Naive B cell (primary cell): ENCODE measurements at regions not wholly inside any gene's neighbourhood (a gene's known extent, or its start where the extent isn't known, plus 50 kb on each side); places are given as distances from the start of the nearest gene placed in this dataset.

Experiments
- ATAC-seq, 2 donors: fragments of 150-1000 bp; cut with Tn5 transposase; 2 replicates each; pipeline ENCODE4 v1.10.0; 2021; ENCODE audit warnings: low read depth in 2 of 2, mild to moderate bottlenecking in 2 of 2, moderate library complexity in 2 of 2
- DNase-seq: peaks from one replicate; pipeline ENCODE4 v3.0.0; 2022
- H3K27ac Mint-ChIP-seq, 6 donors: one replicate each; pipeline ENCODE4 v1.8.0; 2020 to 2022; ENCODE audit warnings: mild to moderate bottlenecking in 6 of 6, mixed read lengths in 6 of 6, moderate library complexity in 5 of 6, inconsistent platforms in 2 of 6
- H3K27me3 Mint-ChIP-seq, 3 donors: one replicate each; pipeline ENCODE4 v1.8.0; 2021 to 2022; ENCODE audit warnings: mixed read lengths in 3 of 3, mild to moderate bottlenecking in 1 of 3
- H3K36me3 Mint-ChIP-seq, 2 donors: one replicate each; pipeline ENCODE4 v1.8.0; 2020 to 2022; ENCODE audit warnings: mixed read lengths in 2 of 2, inconsistent platforms in 1 of 2, mild to moderate bottlenecking in 1 of 2
- H3K4me1 Mint-ChIP-seq, 3 donors: one replicate each; pipeline ENCODE4 v1.8.0; 2020 to 2022; ENCODE audit warnings: mixed read lengths in 3 of 3, inconsistent platforms in 1 of 3, mild to moderate bottlenecking in 1 of 3, moderate library complexity in 1 of 3
- H3K4me3 Mint-ChIP-seq, 8 donors: one replicate each; pipeline ENCODE4 v1.8.0; 2020 to 2022; ENCODE audit warnings: mild to moderate bottlenecking in 8 of 8, mixed read lengths in 8 of 8, moderate library complexity in 8 of 8, inconsistent platforms in 2 of 8
- H3K9me3 Mint-ChIP-seq, 7 donors: one replicate each; pipeline ENCODE4 v1.8.0; 2020 to 2022; ENCODE audit warnings: mixed read lengths in 7 of 7, mild to moderate bottlenecking in 5 of 7, inconsistent platforms in 2 of 7, moderate library complexity in 1 of 7

DNA sequence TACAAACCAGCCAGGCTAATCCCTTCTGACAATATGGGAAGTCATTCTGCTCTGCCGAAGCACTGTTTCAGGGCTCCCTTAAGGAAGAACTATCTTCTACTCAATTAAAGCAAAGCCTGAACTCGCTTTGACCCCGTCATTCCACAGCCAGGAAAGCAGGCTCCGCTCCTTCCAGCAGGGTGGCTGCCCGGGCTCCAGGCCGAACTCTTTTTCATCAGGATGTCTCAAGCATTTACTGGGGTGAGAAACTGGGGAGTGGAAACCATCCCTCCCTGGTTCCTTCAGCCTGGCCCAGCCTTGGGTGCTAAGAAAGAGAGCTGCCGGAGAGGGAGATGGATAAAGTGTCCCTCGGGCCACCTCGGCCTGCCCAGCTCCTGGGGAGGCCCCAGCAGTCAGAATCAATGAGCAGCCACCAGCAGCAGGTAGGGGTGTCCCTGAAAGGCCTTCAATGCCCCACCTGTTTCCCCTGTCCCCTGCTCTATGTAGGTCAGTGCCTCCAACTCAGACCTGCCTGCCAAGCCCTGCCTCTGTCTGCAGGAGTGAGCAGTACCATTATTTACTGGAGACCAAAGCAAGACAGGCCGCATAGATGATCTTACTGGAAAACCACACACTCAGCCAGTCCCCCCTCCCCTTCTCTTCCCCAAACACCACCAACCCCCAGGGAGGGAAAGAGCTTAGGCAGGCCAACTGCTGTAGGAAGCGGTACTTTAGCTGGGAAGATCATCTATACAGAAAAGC, 225.6 kb upstream of the TLE3 start:
- Mint-ChIP-seq H3K4me1 (peaks cover 64 to 91% (median 73%) of the 10 kb centered on the region in 3 donors), H3K4me3 (peak overlapping the region in 4 of 8 donors; percentile 26 to 80 (median 39)), H3K27ac (peak overlapping the region in 4 of 6 donors; percentile 13 to 100 (median 74)), H3K27me3 (no peaks in the 10 kb centered on the region), H3K9me3 (peaks cover 0 to 1% (median 0%) of the 10 kb centered on the region in 7 donors), H3K36me3 (no peaks in the 10 kb centered on the region)
- ATAC-seq (no peak), DNase-seq (no peak)

- Mint-ChIP-seq H3K9me3 (peaks cover 0 to 1% (median 0%) of the 10 kb centered on the region in 7 donors), H3K27ac (peak overlapping the region; percentile 67 to 100 (median 96)), H3K27me3 (no peaks in the 10 kb centered on the region), H3K4me3 (peak overlapping the region; percentile 3 to 83 (median 78)), H3K36me3 (no peaks in the 10 kb centered on the region), H3K4me1 (peaks cover 61 to 90% (median 73%) of the 10 kb centered on the region in 3 donors)
- ATAC-seq (no peak), DNase-seq (no peak)
Observed at GRCh38 chr15:70322051-70322668, 224.4 kb upstream of the TLE3 start.

GRCh38 chr15:70321172-70321819, 223.6 kb upstream of the TLE3 start:
- H3K36me3 Mint-ChIP-seq = no peaks in the 10 kb centered on the region
- peak overlapping the region; percentile 6 to 91 (median 80) for H3K4me3 Mint-ChIP-seq
- peak overlapping the region; percentile 7 to 100 (median 98) for H3K27ac Mint-ChIP-seq
- DNase-seq (peak; percentile 55), ATAC-seq (peak; percentile 14 to 20)
- H3K9me3 Mint-ChIP-seq = peaks cover 0 to 1% (median 0%) of the 10 kb centered on the region in 7 donors
- H3K4me1 Mint-ChIP-seq = peaks cover 59 to 86% (median 74%) of the 10 kb centered on the region in 3 donors
- H3K27me3 Mint-ChIP-seq = peaks cover 0 to 4% (median 0%) of the 10 kb centered on the region in 3 donors

- H3K9me3 Mint-ChIP-seq = peaks cover 0 to 1% (median 0%) of the 10 kb centered on the region in 7 donors
- ATAC-seq = peak; percentile 34 to 38
- H3K4me3 Mint-ChIP-seq = peak overlapping the region; percentile 20 to 91 (median 78)
Observed at GRCh38 chr15:70320482-70320881, 222.8 kb upstream of the TLE3 start.

GRCh38 chr15:70320077-70320476, 222.4 kb upstream of the TLE3 start:
- peaks cover 56 to 81% (median 78%) of the 10 kb centered on the region in 3 donors for H3K4me1 Mint-ChIP-seq
- DNase-seq (no peak), ATAC-seq (no peak)
- no peaks in the 10 kb centered on the region for H3K36me3 Mint-ChIP-seq
- H3K27ac Mint-ChIP-seq = peak overlapping the region; percentile 97 to 100 (median 98)
- peaks cover 0 to 2% (median 0%) of the 10 kb centered on the region in 7 donors for H3K9me3 Mint-ChIP-seq
- peaks cover 0 to 4% (median 0%) of the 10 kb centered on the region in 3 donors for H3K27me3 Mint-ChIP-seq
- peak overlapping the region; percentile 49 to 91 (median 78) for H3K4me3 Mint-ChIP-seq

More at GRCh38 chr15:70320482-70320881, 222.8 kb upstream of the TLE3 start:
- peaks cover 59 to 81% (median 81%) of the 10 kb centered on the region in 3 donors for H3K4me1 Mint-ChIP-seq
- peak; percentile 67 for DNase-seq
- H3K27ac Mint-ChIP-seq = peak overlapping the region; percentile 97 to 100 (median 98)
- no peaks in the 10 kb centered on the region for H3K36me3 Mint-ChIP-seq
- peaks cover 0 to 4% (median 0%) of the 10 kb centered on the region in 3 donors for H3K27me3 Mint-ChIP-seq

GRCh38 chr15:70319466-70319865, 221.7 kb upstream of the TLE3 start:
- Mint-ChIP-seq H3K27ac (peak overlapping the region; percentile 97 to 100 (median 98)), H3K36me3 (no peaks in the 10 kb centered on the region), H3K4me1 (peaks cover 54 to 76% (median 72%) of the 10 kb centered on the region in 3 donors), H3K9me3 (peaks cover 0 to 2% (median 0%) of the 10 kb centered on the region in 7 donors), H3K27me3 (peaks cover 0 to 4% (median 0%) of the 10 kb centered on the region in 3 donors), H3K4me3 (peak overlapping the region; percentile 49 to 91 (median 78))
- ATAC-seq = peak; percentile 84 to 88
- peak; percentile 89 for DNase-seq

DNA sequence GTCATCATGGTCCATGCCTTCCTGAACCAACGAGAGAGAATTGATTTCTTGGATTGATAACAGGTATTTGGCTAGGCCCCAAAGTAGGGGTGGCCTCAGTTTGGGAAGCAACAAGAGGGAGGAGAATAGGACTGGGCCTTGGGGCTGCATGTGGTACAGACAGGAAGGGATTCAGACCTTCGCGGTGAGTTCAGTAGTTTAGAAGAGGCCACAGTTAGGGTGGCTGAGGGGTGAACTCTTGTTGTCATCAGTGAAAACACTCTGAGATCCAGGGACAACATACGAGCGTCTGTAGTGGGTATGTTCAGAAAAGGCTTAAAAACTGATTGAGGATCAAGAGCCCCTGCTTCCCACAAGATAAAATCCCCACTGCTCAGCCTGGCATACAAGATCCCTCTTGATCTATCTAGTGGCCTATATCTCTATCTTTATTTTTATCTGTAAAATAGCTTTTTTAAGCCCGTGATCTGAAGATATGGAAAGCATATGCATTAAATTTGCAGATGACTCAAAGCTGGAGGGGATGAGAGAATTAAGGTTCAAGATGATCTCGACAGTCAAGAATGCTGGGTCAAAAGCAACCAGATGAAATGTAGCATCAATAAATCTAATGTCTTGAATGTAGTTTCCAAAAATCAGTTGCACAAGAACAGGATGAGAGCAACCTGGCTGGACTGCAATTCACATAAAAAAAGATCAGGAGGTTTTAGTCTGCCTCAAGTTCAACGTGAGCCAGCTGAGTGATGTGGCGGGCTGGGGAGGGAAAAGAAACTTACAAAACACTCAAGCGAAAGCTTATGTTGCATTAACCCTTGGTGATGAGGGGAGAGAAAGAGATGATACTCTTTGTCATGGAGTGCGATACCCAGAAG, 221.1 kb upstream of the TLE3 start:
- H3K9me3 Mint-ChIP-seq = peaks cover 0 to 2% (median 0%) of the 10 kb centered on the region in 7 donors
- H3K4me3 Mint-ChIP-seq = peak overlapping the region; percentile 49 to 91 (median 78)
- H3K27me3 Mint-ChIP-seq = peaks cover 0 to 4% (median 0%) of the 10 kb centered on the region in 3 donors
- DNase-seq (peak; percentile 14), ATAC-seq (peak; percentile 24 to 41)
- H3K4me1 Mint-ChIP-seq = peaks cover 54 to 71% (median 70%) of the 10 kb centered on the region in 3 donors
- no peaks in the 10 kb centered on the region for H3K36me3 Mint-ChIP-seq
- H3K27ac Mint-ChIP-seq = peak overlapping the region; percentile 97 to 100 (median 98)

DNA sequence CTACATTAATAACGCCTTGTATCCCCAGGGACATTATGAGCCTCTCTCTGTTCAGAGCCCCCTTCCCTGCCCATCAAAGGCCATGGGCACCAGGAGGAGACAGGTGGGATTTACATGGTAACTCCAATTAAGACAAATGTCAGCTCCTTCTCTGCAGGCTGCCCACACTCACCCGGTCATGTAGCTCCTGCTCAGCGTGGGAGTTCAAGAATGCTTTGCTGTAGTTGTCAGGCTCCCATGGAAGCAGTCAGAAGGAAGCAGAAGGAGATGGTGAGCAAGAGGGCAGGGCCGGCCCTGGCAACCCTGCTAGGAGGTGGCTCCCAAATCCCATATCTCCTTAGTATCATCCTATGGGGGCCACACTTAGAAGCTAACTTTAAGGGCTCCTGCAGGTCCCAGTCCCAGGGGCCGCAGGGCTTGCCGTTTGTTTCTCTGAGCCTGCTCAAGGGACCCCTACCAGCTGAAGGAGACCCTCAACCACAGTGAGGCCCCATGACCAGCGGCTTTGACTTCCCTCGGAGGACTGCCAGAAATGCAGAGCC, 218.4 kb upstream of the TLE3 start:
- peaks cover 37 to 52% (median 43%) of the 10 kb centered on the region in 3 donors for H3K4me1 Mint-ChIP-seq
- peaks cover 0 to 2% (median 0%) of the 10 kb centered on the region in 7 donors for H3K9me3 Mint-ChIP-seq
- no peak overlapping the region for H3K4me3 Mint-ChIP-seq
- ATAC-seq (no peak), DNase-seq (no peak)
- peaks cover 0 to 4% (median 0%) of the 10 kb centered on the region in 3 donors for H3K27me3 Mint-ChIP-seq
- H3K36me3 Mint-ChIP-seq = no peaks in the 10 kb centered on the region
- peak overlapping the region in 4 of 6 donors; percentile 22 to 69 (median 42) for H3K27ac Mint-ChIP-seq

- no peak overlapping the region for H3K4me3 Mint-ChIP-seq
- peaks cover 0 to 4% (median 0%) of the 10 kb centered on the region in 3 donors for H3K27me3 Mint-ChIP-seq
- DNase-seq (no peak), ATAC-seq (no peak)
- peak overlapping the region in 1 of 6 donors; percentile 69 for H3K27ac Mint-ChIP-seq
- H3K36me3 Mint-ChIP-seq = no peaks in the 10 kb centered on the region
- peaks cover 30 to 45% (median 36%) of the 10 kb centered on the region in 3 donors for H3K4me1 Mint-ChIP-seq
- H3K9me3 Mint-ChIP-seq = peaks cover 0 to 2% (median 0%) of the 10 kb centered on the region in 7 donors
Observed at GRCh38 chr15:70315431-70315830, 217.7 kb upstream of the TLE3 start.

DNA sequence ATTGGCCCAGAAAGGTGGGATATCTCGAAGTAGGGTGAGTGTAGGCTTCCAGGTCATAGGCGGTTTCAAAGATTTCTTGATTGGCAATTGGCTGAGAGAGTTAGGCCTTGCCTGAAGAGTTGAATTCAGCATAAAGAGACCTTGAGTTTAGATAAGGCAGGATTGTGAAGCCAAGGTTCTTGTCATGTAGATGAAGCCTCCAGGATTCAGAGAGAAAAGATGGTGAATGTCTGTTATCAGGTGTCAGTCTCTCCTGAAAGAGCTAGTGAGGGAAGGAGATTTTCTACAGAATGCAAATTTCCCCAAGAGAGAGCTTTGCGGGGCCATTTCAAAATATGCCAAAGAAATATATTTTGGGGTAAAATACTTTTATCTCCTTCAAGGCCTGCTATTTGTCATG, 217.0 kb upstream of the TLE3 start:
- H3K36me3 Mint-ChIP-seq = no peaks in the 10 kb centered on the region
- no peak overlapping the region for H3K4me3 Mint-ChIP-seq
- H3K27me3 Mint-ChIP-seq = peaks cover 0 to 4% (median 0%) of the 10 kb centered on the region in 3 donors
- ATAC-seq (no peak), DNase-seq (no peak)
- H3K27ac Mint-ChIP-seq = no peak overlapping the region
- peaks cover 0 to 2% (median 0%) of the 10 kb centered on the region in 7 donors for H3K9me3 Mint-ChIP-seq
- H3K4me1 Mint-ChIP-seq = peaks cover 24 to 37% (median 29%) of the 10 kb centered on the region in 3 donors

GRCh38 chr15:70314018-70314354, 216.3 kb upstream of the TLE3 start:
- DNase-seq = no peak

More at GRCh38 chr15:70314018-70314354, 216.3 kb upstream of the TLE3 start:
- Mint-ChIP-seq H3K4me3 (no peak overlapping the region), H3K36me3 (no peaks in the 10 kb centered on the region), H3K9me3 (peaks cover 0 to 2% (median 0%) of the 10 kb centered on the region in 7 donors), H3K27ac (no peak overlapping the region), H3K27me3 (peaks cover 0 to 8% (median 0%) of the 10 kb centered on the region in 3 donors), H3K4me1 (peaks cover 24 to 36% (median 29%) of the 10 kb centered on the region in 3 donors)
- ATAC-seq = no peak
